ENCODE measurements at regions not wholly inside any gene's neighbourhood (a gene's known extent, or its start where the extent isn't known, plus 50 kb on each side); places are given as distances from the start of the nearest gene placed in this dataset.

DNA sequence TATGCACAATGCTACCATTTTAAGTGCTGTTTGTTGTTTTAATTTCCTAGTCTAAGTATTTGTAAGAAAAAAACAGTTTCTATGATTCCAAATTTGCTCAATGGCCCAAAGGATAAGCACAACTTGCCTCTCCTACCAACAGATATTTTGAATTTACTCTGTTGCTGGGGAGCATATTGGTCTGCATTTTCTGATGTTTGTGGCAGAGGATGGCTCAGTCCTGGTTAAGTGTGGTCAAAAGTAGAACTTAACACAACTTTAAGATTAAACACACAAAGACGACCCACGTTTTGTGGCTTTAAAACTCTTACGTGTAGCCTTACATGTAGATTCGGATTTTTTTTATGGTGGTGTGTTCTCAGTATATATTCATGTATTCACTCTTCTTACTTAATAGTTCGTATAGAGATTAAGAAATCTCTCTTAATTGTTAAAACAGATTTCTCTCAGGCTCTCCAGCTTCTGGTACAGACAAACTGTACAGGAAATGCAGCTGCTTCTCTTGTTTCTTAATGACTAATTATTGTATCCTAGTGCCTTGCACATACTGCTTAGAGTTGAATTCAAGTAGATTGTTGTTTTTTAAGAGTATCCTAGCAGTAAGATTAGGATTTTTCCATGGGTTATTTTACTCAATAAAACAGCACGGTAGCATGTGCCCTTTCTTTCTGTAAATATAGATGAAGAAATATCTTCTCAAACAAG lies 86.2 kb downstream of the GPR85 start:
- TF ChIP-seq, protein P1, sequence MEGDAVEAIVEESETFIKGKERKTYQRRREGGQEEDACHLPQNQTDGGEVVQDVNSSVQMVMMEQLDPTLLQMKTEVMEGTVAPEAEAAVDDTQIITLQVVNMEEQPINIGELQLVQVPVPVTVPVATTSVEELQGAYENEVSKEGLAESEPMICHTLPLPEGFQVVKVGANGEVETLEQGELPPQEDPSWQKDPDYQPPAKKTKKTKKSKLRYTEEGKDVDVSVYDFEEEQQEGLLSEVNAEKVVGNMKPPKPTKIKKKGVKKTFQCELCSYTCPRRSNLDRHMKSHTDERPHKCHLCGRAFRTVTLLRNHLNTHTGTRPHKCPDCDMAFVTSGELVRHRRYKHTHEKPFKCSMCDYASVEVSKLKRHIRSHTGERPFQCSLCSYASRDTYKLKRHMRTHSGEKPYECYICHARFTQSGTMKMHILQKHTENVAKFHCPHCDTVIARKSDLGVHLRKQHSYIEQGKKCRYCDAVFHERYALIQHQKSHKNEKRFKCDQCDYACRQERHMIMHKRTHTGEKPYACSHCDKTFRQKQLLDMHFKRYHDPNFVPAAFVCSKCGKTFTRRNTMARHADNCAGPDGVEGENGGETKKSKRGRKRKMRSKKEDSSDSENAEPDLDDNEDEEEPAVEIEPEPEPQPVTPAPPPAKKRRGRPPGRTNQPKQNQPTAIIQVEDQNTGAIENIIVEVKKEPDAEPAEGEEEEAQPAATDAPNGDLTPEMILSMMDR (IDR thresholded peaks at IDR 0.05), result no peak
- no peak for TF ChIP-seq POLR2A (IDR thresholded peaks at IDR 0.05)
